Frontal cortex (tissue), 3 donors: ENCODE measurements at regions not wholly inside any gene's neighbourhood (a gene's known extent, or its start where the extent isn't known, plus 50 kb on each side); places are given as distances from the start of the nearest gene placed in this dataset.

Experiments
- DNase-seq, 2 donors: peaks; one replicate each; pipeline ENCODE4 v3.0.0; 2012; ENCODE audit warnings: low spot score in 2 of 2
- FAIRE-seq: peaks from 2 replicates; lab custom pipeline; 2012; peaks lifted over from hg19 to GRCh38; lab: Jason Lieb, UNC
- donor health status: control.
- donor health status: control.
- donor health status: control.

GRCh38 chr5:175388531-175388930 is 55.5 kb downstream of the DRD1 start:
- DNase-seq (no peak), FAIRE-seq (no peak)

DNA sequence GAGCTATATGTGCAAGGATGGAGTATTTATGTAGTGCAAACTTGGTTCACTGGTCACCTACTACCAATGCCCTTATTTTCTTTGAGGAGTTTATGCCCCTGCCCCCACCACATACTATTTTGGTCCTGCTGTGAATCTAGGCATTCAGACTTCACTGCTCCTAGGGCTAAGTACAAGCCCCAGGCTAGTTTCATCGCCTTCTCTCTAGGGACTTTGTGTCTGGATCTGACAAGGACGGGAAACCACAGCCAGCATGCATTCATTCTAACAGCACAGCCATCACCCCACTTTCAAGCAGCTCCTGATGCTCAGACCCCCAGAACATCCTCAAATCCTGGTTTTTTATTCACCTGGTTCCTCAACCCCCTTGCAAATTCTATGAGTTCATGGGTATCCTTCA is 56.8 kb downstream of the DRD1 start:
- no peak for DNase-seq
- FAIRE-seq: no peak

- FAIRE-seq (no peak), DNase-seq (no peak)
Measured at GRCh38 chr5:175386526-175386925, 57.5 kb downstream of the DRD1 start.

GRCh38 chr5:175385691-175386362 is 58.2 kb downstream of the DRD1 start:
- DNase-seq (no peak), FAIRE-seq (no peak)

DNA sequence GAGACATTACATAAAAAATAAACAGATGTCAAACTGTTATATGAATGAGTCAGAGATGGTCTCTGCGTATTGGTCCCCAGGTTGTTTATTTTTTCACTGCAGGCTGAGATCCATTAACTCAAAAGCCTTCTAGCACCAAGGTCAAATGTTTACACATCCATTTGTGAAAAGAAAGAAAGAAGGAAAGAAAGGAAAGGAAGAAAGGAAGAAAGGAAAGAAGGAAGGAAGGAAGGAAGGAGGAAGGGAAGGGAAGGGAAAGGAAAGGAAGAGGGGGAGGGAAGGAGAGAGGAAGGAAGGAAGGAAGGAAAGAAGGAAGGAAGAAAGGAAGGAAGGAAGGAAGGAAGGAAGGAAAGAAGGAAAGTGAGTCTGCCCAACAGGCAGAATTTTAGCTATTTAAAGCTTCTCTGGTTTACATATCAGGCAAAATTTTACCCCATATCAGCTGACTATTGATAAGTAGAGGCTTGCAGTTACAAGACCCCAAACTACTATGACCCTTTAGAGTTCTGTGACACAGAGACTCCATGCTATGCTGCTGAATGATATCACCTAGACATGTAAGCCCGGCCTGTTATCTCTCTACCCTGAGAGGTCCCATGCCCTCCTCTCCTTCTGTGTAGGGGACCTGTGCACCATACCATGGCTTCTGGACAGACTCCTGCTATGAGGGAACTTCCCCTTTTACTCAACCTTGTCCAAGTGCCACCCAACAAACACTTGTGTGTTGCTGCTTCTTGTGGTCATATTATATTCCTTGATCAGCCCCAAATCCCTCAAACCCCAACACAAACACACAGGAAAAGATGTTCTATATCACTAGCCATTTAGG is 59.0 kb downstream of the DRD1 start:
- DNase-seq (no peak), FAIRE-seq (no peak)

DNA sequence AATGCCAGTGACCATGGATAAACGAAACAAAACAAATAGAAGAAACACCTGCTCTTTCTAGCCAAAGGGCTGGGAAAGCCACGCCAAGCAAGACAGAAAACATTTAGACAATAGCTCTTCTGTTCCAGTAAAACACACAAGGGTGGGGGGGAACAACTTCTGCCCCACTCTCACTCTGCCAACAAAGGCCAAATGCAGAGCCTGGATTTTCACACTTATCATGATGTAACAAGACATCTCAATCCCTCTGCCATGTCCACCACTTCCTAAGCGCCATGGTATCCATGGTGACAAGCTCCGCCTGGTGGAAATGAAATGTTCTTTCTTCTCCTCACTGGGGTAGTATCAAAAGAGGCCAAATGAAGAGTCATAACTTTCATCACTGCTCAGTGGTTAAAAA is 60.6 kb downstream of the DRD1 start:
- FAIRE-seq (no peak), DNase-seq (no peak)

DNA sequence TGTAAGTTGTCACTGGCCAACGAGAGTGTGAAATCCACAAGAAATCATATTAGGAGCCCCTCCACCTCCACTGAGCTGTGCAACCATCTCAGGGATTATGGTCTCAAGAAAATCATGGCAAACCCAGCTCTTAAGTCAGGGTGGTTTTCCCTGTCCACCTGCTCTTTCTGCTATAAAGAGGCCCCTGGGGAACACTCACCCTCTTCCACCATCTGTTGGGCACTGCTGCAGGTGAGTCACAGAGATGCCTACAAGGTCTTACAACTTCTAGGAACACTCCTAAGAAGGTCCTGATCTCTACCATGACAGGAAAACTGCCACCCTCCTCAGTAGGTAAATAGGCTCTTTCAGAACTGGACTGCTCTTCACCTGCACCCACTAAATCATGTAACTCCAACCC is 61.8 kb downstream of the DRD1 start:
- DNase-seq (no peak), FAIRE-seq (no peak)

DNA sequence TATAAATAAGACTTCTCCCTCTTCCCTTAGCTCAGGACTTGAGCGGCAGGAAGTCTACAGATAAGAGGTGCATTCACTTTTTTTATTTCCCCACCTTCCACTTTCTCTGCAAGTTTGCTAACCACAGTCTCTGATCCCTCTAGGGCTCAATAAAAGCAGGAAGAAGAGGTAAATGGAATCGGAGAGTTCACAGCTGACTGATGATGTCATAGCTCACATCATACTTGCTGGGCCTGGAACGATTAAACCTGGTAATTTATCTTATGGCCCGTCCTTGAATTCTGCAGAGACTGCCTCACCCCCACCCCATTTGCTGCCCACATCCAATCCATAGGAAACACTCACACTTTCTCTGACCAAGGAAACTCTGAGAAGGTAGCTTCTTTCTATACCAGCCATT is 62.9 kb downstream of the DRD1 start:
- no peak for FAIRE-seq
- DNase-seq: no peak

DNA sequence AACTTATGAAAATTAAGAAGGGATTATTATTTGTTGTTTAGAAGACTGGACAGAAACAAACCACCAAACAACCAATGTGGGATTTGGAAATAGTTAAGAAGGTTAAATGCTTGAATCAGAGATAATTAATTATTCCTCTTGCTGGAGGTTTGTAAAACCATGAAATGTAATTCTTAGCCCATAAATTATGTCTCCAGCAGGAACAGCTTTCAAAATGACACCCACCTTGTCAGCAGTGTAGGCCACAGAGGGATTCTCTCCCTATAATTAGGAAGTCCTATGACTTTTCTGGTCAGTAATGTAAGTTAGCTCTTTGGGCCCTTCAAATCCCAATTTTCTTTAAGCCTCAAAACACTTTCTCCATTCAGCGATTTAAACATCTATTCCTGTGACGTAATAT is 63.3 kb downstream of the DRD1 start:
- DNase-seq (no peak), FAIRE-seq (no peak)

DNA sequence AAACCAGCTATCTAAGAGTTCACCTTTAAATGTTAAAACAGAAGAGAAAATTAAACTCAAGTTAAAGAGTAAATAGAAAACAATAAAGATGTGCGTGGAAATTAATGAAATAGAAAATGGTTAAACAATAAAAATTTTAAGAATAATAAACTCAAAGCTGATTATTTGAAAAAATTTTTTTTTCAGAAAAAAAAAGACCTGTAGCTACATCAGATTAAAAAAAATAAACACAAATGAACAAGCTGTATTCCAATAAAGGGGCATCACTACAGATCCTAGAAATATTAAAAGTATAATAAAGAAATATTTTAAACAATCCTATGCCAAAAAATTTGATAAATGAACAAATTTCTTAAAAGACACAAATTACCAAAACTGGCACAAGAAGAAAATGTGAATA is 64.1 kb downstream of the DRD1 start:
- DNase-seq (no peak), FAIRE-seq (peak; percentile 86)

GRCh38 chr5:175378444-175379028 is 65.4 kb downstream of the DRD1 start:
- FAIRE-seq (no peak), DNase-seq (no peak)

DNA sequence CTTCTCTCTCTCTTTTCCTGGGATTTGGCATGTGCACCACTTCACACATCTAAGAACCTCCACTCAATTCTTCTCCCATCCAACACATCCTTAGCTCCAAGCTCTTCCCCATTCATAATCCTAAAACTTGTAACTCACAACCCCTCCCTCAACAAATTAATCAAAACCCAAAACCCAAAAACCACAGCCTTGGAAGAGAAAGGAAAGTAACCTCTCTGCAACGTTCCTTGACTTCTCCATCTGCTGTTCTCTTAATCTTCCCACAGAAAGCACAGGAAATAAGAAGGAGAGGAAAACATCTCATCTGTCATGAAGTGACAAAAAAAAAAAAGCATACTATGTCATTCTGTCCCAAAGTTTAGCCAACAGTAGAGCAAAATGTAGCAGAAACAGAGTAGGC is 66.2 kb downstream of the DRD1 start:
- DNase-seq: no peak
- FAIRE-seq: no peak

GRCh38 chr5:175374166-175374875 is 69.7 kb downstream of the DRD1 start:
- DNase-seq: no peak
- no peak for FAIRE-seq

DNA sequence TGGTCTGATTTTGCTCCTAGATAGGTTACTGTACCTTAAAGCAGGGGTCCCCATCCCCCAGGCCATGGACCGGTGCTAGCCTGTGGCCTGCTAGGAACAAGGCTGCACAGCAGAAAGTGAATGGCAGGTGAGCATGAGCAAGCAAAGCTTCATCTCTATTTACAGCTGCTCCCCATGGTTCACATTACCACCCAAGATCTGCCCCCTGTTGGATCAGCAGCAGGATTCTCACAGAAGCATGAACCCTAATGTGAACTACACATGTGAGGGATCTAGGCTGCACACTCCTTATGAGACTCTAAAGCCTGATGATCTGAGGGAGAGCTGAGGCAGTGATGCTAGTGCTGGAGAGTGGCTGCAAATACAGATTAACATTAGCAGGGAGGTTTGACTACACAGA is 78.1 kb downstream of the DRD1 start:
- FAIRE-seq (no peak), DNase-seq (no peak)

- FAIRE-seq (no peak), DNase-seq (no peak)
Measured at GRCh38 chr5:175363300-175363699, 80.7 kb downstream of the DRD1 start.

- DNase-seq (no peak), FAIRE-seq (no peak)
Measured at GRCh38 chr5:175357995-175358394, 86.0 kb downstream of the DRD1 start.

DNA sequence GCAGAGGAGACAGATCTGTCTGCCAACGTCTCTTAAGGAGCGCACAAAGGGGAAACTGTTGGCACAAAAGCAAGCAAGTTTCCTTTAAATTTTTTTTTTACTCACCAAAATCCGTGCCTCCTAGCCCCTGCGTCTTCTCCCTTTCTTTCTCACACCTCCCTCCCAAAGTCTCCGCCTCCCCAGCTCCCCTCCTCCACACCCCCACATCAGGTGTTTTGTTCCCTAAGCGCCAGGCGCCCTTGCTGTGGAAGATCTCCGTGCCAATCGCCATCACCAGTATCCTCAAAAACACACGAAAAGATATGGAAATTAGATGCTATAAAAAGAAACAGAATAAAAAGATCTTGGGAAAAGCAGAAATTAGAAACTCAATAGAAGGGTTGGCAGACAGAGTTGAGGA is 87.6 kb downstream of the DRD1 start:
- no peak for DNase-seq
- FAIRE-seq: no peak

GRCh38 chr5:175354964-175355363 is 89.0 kb downstream of the DRD1 start:
- DNase-seq (no peak), FAIRE-seq (no peak)

- DNase-seq: no peak
- no peak for FAIRE-seq
Measured at GRCh38 chr5:175353926-175354325, 90.1 kb downstream of the DRD1 start.

- FAIRE-seq (no peak), DNase-seq (no peak)
Measured at GRCh38 chr5:175351897-175352590, 91.9 kb downstream of the DRD1 start.
